HT-29 (cell line): ENCODE measurements at regions not wholly inside any gene's neighbourhood (a gene's known extent, or its start where the extent isn't known, plus 50 kb on each side); places are given as distances from the start of the nearest gene placed in this dataset.
"Not testable (repeated sequence)": the region's sequence is repeated elsewhere in the genome, so short reads cannot be mapped to it uniquely, and the experiment has no call there.

Experiments used
- DNase-seq: peaks from one replicate; pipeline ENCODE4 v3.0.0-alpha.2; 2015; ENCODE audit warnings: low spot score

GRCh38 chr3:176632925-176633324 lies 564.4 kb downstream of the TBL1XR1 start:
- no peak for DNase-seq

DNA sequence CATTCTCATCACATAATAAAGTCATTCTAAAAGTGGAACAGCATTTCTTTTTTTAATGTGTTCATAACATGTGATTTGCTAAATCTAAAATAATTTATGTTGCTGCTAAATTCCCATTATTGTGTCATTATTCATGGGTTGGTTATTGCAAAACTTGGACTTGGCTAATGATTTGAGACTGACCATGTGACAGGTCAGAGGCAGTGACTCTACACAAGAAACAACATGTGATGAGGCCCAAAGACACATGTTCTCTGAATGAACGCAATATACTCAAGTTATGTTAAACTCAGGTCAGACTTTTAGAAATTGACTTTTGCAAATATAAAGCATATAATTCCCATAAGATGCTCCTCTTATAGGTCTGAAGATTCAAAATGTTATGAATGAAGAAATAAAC lies 566.1 kb downstream of the TBL1XR1 start:
- DNase-seq, result no peak

- no peak for DNase-seq
These were observed 569.1 kb downstream of the TBL1XR1 start for GRCh38 chr3:176628101-176628639.

DNA sequence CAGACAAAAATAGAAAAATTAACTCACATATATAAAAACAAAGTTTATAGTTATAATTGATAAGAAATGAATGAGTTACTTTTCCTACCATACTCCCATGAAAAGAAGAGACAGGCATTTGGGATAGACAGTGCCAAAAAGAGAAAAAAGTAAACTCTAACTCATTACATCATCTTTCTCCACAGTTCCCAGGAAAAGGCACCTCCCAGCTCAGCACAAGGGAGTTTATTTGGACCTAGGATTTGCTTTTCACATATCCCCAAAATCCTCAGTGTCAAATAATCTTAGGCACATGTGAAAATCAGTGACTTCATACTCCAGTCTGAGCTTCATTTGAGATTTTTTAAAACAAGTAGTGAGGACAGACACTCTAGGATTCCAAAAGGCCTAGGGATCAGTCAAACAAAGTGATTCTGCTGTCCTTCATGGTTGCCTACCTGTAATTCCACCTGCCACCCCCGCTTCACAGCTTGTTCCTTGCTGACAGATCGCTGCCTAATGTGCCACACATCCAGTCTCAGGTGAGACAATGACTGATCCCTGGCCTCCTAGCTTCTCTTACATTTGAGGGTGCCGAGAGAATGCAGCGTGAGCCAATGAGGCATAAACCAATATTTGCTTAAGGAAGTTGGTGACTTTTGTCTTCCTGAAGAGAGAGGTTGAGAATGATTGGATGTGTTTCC lies 573.7 kb downstream of the TBL1XR1 start:
- DNase-seq, result peak; percentile 1

DNA sequence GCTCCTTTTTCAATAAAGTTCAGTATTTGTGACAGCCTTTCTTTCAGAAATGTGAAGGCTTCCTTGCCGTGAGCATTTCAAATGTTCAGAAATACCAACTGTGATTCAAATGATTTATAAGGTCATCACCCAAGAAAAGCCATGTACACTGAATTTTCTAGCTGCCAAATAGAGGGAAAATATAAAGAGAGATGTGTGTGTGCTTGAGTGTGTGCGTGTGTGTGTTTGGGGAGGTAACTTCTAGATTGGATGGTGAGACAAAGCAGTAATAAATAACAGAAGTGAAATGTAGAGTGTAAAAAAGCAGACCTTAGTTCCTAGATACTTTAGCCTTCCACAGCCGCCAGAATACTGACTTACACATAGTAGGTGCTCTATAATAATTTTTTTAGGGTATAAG lies 577.4 kb downstream of the TBL1XR1 start:
- DNase-seq, result no peak

- DNase-seq, result no peak
These were observed 581.5 kb downstream of the TBL1XR1 start for GRCh38 chr3:176615826-176616225.

DNA sequence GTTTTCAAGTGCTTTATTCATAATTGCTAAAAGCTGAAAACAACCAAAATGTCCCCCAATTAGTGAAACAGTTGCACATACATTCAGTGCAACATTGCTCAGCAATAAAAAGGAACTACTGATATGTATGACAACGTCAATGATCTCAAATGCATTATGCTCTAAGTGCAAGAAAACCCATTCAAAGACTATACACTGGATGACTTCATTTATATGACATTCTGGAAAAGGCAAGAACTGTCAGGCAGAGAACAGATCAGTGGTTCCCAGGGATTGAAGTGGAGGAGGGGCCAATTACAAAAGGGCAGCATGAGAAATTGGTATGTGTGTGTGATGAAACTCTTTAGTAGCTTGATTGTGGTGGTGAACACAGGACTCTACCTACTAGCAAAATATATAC lies 585.6 kb downstream of the TBL1XR1 start:
- no peak for DNase-seq

- DNase-seq, result no peak
These were observed 587.9 kb downstream of the TBL1XR1 start for GRCh38 chr3:176609361-176609760.

DNA sequence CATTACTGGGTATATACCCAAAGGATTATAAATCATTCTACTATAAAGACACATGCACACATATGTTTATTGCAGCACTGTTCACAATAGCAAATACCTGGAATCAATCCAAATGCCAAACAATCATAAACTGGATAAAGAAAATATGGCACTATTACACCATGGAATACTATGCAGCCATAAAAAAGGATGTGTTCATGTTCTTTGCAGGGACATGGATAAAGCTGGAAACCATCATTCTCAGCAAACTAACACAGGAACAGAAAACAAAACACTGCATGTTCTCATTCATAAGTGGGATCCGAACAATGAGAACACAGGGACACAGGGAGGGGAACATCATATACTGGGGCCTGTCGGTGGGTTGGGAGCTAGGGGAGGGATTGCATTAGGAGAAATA lies 591.7 kb downstream of the TBL1XR1 start:
- not testable (repeated sequence) for DNase-seq

DNA sequence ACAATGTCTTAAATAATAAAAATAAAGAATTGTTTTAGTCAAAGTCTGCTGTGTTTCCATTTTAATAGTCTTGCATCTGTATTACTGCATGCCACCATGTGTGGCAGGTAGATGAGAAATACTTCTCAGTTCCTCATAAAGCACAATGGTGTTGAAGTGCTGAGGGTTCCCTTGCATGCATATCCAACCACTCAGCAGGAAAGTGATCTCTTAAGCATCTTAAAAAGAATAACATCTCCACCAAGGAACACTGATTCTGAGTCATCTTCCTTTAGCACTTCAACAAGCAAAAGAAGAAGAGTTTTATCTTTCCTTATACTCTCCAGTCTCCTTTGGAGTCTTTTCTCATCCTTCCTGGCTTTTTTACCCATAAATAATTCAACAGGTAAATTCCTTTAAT lies 602.0 kb downstream of the TBL1XR1 start:
- no peak for DNase-seq

- DNase-seq, result no peak
These were observed 606.6 kb downstream of the TBL1XR1 start for GRCh38 chr3:176590722-176591121.

GRCh38 chr3:176587089-176587488 lies 610.2 kb downstream of the TBL1XR1 start:
- no peak for DNase-seq

GRCh38 chr3:176584413-176585176 lies 612.7 kb downstream of the TBL1XR1 start:
- DNase-seq, result no peak

DNA sequence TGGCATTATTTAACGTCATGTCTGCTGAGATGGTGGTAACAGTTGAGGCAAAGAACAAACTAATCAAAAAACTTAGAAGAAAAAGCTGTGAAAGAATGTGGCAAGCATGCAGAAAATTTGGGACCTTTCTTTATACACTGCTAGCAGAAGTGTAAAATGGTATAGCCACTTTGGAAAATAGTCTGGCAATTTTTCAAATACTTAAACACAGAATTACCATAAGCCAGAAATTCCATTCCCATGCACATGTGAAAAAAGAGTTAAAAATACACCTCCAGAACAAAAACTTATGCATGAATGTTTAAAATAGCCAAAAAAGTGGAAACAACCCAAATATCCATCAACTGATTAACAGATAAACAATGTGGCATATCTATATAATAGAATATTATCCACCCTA lies 613.3 kb downstream of the TBL1XR1 start:
- DNase-seq, result no peak

- DNase-seq, result no peak
These were observed 615.7 kb downstream of the TBL1XR1 start for GRCh38 chr3:176581589-176581988.

GRCh38 chr3:176579711-176580185 lies 617.5 kb downstream of the TBL1XR1 start:
- DNase-seq, result no peak

DNA sequence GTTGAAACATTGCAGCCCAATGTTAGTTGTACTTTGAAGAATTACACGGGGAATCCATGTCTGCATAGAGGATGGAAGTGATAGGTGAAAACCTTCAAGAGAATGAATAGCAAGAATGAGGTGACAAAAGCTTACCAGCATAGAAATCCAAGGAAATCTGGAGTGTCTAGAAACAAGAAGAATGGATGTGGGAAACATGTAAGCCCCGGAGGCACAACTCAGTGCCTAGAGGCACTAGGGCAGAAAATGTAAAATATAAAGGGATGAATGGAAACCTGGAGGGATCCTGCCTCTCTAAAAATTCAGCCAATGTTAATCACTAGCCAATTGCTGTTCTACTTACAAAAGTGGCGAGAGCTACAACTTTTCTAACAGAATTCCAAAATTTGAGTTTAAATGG lies 619.0 kb downstream of the TBL1XR1 start:
- no peak for DNase-seq

DNA sequence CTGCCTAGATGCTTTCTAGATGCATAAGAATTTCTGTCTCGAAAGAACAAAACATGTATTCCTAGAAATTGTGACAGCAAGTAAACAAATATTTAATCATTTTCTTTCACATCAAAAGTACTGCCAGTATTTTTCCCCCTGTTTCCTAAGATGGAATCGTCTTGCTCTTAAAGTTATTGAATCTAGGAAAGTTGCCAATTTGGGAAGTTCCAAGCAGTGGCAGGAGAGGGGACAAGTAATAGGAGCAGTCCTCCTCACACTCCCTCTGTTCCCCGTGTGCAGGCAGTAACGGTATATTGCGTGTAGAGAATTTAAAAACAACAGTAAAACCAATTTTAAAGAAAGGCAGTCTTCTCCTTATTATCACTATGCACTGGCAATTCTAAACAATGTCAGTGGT lies 619.8 kb downstream of the TBL1XR1 start:
- DNase-seq, result no peak

DNA sequence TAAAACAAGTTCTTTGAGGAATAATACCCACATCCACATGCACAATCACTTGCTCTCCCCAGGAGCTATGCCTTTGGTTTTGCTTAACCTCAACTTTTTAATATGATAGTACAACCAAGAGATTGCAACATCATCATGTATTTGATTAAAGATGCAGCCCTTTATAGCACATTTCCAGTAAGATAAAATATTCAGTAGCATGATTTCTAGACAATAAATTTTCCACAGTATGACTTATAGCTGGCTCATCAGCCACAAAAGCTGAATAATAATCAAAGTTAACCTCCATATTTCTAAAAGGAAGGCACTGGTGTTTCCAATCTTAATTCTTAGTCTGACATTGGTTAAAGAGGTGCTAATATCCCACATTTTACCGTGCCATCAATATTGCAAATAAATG lies 622.5 kb downstream of the TBL1XR1 start:
- DNase-seq, result no peak

GRCh38 chr3:176571926-176572325 lies 625.4 kb downstream of the TBL1XR1 start:
- DNase-seq, result no peak

DNA sequence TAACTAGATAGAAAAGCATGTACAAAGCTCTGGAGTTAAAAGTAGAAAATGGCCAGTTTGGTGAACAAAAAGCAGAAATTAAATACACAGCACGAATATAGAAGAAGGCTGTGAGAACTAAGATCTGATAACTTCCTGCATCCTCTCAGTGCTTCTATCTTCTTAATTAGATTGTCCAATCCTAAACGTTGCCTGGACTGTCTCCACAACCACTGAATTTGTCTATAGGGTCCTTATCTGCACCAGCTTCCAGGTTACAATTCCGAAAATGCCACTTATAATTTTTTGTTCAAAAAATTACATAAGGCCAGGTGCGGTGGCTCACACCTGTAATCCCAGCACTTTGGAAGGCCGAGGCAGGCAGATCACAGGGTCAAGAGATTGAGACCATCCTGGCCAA lies 626.3 kb downstream of the TBL1XR1 start:
- DNase-seq, result no peak

DNA sequence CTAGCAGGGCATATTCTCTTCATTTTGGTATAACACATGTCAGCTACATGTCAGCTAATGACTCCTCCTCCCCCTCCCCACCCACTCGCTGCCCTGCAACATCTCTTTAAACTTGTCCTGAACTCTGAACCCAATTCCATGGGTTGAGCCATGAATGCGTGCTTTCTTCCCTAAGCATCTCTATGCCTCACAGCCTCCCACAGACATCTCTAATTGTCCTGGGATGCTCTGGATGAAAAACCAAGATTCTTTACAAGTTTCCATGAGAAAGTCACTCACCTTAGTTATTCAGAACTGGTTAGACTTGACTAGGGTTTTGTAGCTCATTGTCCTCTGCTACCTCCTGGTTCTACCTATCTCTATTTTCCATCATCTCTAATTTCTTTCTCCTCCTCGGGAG lies 629.1 kb downstream of the TBL1XR1 start:
- no peak for DNase-seq

DNA sequence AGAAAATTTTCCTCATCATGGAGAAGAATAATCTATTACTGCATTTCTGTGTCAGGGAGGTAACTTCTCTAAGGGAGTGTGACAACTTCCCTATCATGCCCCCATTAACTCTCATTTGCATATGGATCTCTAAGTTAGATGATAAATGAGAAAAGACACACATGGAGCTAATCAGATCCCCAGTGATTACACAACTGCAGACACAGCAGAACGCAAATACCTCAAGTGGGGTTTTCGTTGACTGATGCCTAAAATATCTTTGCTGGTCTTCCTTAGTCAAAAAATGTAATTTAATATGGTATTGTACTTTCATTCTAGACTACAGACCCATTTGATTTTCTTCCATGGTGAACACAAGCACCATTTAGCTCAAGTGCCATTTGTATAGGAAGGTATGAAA lies 630.5 kb downstream of the TBL1XR1 start:
- DNase-seq, result no peak
